NB4 (cell line): ENCODE measurements at regions not wholly inside any gene's neighbourhood (a gene's known extent, or its start where the extent isn't known, plus 50 kb on each side); places are given as distances from the start of the nearest gene placed in this dataset.

Experiments
- DNase-seq: peaks from one replicate; pipeline ENCODE4 v3.0.0; 2010; ENCODE audit warnings: low read depth
- H3K4me3 ChIP-seq: one replicate; pipeline ENCODE4 v1.5.1; 2011; ENCODE audit warnings: mild to moderate bottlenecking, low read depth, low read length, moderate library complexity
- MYC ChIP-seq: IDR thresholded peaks from 2 replicates; pipeline ENCODE4 v1.6.1; 2011; ENCODE audit warnings: low read depth, low read length
- POLR2A ChIP-seq: IDR thresholded peaks from 2 replicates; pipeline ENCODE4 v1.6.1; 2011; ENCODE audit warnings: mild to moderate bottlenecking; ENCODE audit not compliant: insufficient read length; ENCODE audit errors: extremely low read depth
- TF ChIP-seq, protein P1 (sequence below): IDR thresholded peaks from 2 replicates; pipeline ENCODE4 v1.6.1; 2011; ENCODE audit warnings: low read depth, low read length
- TF ChIP-seq, protein P2 (sequence below): IDR thresholded peaks from one replicate; pipeline ENCODE4 v1.5.1; 2012; ENCODE audit warnings: low read depth, low read length

DNA sequence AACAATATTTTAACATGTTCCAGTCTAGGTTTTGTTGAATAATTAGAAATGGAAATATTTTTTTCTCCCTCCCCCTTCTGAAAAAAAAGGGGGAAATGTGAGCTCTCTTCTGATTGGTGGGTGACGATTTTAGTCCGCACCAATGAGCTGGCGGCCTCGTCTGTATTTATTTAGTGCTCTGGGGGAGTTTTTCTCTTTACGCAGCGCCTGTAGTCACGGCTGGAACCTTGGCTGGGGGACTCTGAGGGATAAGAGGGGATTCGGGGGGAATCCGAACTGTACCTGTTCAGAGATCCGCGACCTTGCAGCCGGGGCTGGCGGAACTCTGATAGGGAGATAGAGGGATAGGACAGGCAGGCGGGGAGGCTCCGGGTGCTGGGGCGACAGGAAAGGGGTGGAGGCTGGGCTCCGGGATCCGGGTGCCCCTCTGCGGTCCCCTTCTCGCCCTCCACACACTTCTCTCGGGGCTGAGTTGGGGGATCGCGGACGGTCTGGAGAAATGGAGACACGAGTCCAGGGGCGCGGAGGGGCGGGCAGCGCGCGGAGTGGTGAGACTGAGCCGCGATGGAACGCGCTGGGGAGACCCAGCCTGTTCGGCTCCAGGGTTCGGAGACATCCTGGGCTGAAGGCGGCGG lies 99.7 kb upstream of the HSD17B12 start:
- H3K4me3 ChIP-seq: no peak overlapping the region
- DNase-seq: no peak

DNA sequence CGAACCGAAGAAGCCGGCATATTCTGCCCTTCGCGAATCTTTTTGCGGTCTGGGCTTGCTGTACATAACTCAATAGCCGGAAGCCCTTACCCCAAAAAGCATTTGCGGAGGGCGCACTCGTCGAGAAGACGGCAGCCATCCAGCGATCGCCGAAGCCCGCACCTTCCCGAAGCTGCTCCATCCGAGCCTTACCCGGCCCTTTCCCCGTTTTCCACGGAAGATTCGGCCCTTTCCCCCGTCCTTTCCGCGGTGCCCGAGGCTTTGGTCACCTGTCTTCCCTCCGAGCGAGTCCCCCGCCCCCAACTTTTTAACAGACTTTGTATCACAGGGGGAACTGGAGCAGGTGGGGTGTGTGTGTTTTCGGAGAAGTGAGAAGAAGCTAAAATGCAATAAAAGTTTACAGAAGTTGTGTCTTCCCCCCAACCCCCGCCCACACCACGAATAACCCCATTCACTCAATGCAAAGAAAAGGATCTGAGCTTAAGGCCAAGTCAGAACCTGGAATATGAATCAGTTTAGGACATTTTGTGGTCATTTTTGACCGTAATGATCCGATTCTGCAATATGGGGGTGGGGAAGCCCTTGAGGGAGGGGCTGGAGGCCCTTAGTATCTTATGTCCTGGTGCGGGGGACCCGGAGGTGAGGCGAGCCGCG lies 99.0 kb upstream of the HSD17B12 start:
- TF ChIP-seq MYC (no peak), POLR2A (no peak)
- TF ChIP-seq, protein P1, sequence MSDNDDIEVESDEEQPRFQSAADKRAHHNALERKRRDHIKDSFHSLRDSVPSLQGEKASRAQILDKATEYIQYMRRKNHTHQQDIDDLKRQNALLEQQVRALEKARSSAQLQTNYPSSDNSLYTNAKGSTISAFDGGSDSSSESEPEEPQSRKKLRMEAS: no peak
- TF ChIP-seq, protein P2, sequence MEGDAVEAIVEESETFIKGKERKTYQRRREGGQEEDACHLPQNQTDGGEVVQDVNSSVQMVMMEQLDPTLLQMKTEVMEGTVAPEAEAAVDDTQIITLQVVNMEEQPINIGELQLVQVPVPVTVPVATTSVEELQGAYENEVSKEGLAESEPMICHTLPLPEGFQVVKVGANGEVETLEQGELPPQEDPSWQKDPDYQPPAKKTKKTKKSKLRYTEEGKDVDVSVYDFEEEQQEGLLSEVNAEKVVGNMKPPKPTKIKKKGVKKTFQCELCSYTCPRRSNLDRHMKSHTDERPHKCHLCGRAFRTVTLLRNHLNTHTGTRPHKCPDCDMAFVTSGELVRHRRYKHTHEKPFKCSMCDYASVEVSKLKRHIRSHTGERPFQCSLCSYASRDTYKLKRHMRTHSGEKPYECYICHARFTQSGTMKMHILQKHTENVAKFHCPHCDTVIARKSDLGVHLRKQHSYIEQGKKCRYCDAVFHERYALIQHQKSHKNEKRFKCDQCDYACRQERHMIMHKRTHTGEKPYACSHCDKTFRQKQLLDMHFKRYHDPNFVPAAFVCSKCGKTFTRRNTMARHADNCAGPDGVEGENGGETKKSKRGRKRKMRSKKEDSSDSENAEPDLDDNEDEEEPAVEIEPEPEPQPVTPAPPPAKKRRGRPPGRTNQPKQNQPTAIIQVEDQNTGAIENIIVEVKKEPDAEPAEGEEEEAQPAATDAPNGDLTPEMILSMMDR: no peak
- no peak overlapping the region for H3K4me3 ChIP-seq
- no peak for DNase-seq

More for the DNA sequence above, 99.7 kb upstream of the HSD17B12 start:
- TF ChIP-seq, protein P1: no peak

DNA sequence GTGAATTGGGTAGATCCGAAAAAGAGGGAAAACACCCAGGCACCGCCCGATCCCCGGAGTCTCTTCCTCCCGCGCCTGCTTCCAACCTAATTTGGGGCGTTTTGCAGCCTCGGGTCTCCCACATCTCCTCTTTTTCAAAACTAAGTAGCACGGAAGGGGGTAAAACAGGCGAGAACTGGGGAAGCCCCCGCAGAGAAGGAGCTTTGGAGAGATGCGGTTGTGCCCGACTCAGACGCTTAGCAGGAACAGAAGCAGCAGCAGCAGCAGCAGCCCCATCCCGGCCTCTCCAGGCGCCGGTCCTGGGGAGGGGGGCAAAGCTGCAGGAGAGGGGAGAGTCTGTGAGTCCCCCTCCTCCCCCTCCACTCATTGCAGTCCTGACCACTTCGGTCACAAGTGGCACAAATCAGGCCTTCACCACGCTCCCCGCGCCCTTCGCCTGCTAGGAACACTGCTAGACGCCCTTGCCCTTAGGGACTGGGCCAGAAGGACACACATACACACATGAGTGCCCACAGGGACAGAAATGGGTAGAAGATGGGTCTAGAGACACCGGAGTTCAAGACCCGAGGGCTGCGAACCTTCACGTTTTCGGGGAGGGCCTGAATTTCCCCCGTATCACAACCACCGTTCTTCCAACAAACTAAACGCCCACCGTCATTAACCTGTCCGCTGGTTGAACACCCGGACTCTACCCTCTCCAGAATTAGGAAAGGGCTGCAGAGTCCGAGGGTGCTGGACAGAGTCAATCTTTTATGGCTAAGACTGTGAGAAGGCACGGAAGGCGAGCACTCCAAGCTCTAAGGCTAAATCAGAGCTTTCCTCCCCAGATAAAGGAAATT lies 98.3 kb upstream of the HSD17B12 start:
- TF ChIP-seq, protein P2: no peak
- TF ChIP-seq MYC (no peak), POLR2A (no peak)
- TF ChIP-seq, protein P1: no peak
- H3K4me3 ChIP-seq: no peak overlapping the region
- DNase-seq: no peak

DNA sequence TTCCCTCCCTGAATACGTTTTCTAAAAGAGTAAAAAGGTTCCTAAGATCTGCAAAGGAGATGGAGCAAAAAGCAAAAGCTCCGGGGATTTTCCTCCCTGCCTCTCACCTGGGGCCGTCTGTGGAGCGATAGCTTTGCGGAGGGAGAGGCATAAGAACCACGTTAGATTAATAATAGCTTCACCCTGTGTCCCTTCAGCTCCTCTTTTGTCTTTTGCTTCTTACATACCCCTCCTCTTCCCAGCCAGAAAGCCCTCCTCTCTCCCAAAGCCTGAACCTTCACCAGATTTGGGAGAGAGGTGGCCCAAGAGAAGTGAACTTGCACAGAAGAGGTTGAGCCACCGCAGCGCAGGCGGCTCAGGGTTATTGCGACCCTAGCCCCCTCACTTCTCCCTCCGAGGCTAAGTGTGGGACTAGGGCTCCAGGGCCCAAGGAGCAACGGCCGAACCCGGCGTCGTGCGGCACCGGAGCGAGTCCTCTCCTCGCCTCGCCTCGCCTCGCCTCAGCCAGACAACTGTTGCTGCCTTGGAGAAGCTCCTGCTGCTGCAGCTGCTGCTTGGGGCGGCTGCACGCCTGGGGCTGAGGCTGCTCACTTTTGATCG lies 97.6 kb upstream of the HSD17B12 start:
- H3K4me3 ChIP-seq: no peak overlapping the region
- DNase-seq: no peak
- TF ChIP-seq POLR2A (no peak), MYC (no peak)
- TF ChIP-seq, protein P1: no peak
- TF ChIP-seq, protein P2: no peak

DNA sequence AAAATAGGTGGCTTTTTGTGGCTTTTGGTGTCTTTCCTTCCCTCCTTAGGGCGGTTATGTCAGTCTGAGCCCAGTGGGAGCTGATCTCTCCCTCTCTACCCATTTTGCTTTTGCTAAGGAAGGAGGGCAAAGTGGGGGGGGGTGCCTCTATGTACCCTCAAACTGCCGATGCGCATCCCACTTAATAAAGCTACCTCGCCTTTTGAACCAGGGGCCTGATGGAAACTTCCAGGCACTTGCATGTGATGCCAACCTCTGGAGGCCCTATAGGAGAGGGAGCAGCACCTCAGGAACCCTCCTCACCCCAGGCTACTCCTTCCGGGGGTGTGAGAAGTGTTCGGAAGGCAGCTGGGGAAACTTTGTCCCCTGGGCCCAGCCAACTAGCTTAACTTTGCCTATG lies 97.0 kb upstream of the HSD17B12 start:
- no peak overlapping the region for H3K4me3 ChIP-seq
- no peak for DNase-seq
- TF ChIP-seq, protein P1: no peak
- no peak for TF ChIP-seq MYC
- TF ChIP-seq POLR2A: no peak
- TF ChIP-seq, protein P2: no peak
